HG02763 (cell line): ENCODE measurements at regions not wholly inside any gene's neighbourhood (a gene's known extent, or its start where the extent isn't known, plus 50 kb on each side); places are given as distances from the start of the nearest gene placed in this dataset.
"Not testable (repeated sequence)": the region's sequence is repeated elsewhere in the genome, so short reads cannot be mapped to it uniquely, and the experiment has no call there.

Source experiments
- ATAC-seq: cut with Tn5 transposase; IDR thresholded peaks from one replicate; pipeline ENCODE4 v1.9.1; 2021; ENCODE audit warnings: mild to moderate bottlenecking, moderate library complexity; ENCODE audit not compliant: unreplicated experiment

DNA sequence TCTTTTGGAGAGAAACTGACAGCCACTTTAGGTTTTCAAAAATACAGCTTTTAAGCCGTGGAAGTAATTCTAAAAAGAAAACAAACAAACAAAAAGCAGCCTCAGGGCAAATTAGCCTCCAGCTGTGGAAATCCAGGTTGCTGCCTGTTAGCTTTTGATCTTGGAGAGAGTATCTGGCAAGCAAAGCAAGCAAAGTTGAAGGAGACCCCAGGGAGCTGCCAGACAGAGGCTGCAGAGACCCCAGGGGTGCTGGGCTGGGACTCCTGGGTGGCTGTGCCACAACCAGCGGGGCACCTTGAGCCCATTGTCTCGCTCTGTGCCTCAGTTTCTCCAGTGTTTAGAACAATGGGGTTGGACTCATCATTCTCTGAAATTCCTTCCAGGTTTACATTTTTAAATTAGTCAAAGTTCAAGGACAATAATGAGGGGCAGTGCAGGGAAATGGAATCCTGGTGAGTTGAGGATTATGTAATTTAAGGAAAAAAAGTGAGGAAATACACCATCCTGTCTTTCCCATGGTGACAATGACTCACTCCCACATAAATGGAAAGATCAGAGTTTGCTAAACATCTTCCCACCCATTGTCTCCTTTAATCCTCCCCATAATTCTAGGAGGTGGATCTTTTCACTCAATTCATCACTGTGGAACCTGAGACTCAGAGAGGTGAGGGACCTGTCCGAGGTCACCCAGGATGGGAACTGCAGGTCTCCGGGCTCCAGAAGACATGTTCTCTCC is 480.5 kb downstream of the MATN1 start:
- ATAC-seq = no peak

GRCh38 chr1:30242168-30242567 is 481.2 kb downstream of the MATN1 start:
- ATAC-seq = no peak

DNA sequence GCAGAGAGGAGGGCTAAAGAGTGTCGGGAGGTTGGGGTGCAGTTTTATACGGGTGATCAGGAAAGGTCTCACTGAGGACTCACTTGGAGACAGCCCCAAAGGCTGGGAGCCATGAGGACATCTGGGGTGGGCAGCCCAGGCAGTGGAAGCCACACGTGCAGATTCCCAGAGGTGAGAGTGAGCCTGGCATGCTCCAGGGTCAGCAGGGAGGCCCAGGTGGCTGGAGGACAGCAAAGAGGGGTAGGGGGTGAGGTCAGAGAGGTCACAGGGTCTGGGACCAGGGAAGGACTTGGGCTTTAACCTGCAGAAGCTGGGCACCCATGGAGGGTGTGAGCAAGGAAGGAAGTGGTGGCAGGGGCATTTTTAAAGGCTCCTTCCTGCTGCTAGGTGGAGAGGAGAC is 481.7 kb downstream of the MATN1 start:
- ATAC-seq = no peak

- ATAC-seq = no peak
Measured at GRCh38 chr1:30234091-30234490, 489.3 kb downstream of the MATN1 start.

GRCh38 chr1:30232288-30232899 is 491.0 kb downstream of the MATN1 start:
- no peak for ATAC-seq

GRCh38 chr1:30229960-30230359 is 493.4 kb downstream of the MATN1 start:
- no peak for ATAC-seq

GRCh38 chr1:30229557-30229956 is 493.8 kb downstream of the MATN1 start:
- ATAC-seq = no peak

- ATAC-seq = no peak
Measured at GRCh38 chr1:30226648-30227047, 496.7 kb downstream of the MATN1 start.

DNA sequence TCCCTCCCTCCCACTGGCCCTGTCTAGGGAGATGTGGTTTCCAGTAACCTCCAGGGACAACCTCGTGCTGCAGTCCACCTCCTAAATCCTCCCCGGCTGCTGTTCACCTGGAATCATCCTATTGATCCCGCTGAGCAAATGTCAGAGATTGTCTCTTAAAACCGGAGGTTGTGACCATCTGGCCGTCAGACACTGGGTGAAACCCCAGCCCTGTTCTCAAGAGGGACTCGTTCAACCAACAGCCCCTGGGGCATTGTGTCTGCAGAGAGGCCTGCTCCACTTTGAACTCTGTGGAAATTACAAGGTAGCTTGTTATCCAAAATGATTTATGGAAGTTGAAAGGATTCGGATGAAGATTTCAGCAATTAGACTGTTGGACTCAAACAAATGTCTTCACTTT is 498.0 kb downstream of the MATN1 start:
- ATAC-seq = no peak

- ATAC-seq = no peak
Measured at GRCh38 chr1:30219675-30220074, 503.7 kb downstream of the MATN1 start.

GRCh38 chr1:30218438-30218837 is 504.9 kb downstream of the MATN1 start:
- no peak for ATAC-seq

DNA sequence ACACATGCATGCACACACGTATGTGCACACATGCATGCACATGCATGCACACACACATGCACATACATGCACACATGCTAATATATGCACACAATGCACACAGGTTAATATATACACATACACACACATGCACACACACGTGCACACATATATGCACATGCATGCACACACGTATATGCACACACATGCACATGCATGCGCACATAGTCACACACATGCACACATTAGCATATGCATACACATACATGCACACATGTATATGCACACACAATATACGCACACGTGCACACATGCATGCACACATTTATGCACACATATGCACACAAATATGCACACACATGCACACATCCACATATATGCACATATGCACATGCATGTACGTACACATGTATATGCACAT is 506.8 kb downstream of the MATN1 start:
- ATAC-seq = no peak

DNA sequence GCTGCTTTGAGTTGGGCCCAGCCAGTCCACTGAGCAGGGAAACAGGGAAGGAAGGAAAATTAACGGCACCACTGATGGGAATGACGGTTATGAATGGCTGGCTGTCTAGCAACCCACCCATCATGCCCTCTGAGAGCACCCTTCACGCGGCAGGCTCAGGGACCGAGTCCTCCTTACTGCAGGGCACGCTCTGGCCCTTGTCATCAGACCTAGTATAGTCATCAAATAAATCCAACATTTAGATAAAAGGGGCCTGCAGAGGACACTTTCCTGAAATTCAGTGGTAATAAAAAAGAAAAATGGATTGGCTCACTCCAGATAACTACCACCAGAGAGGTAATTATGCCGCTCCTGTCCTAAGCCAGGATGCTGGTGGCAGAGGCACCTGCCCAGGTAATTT is 509.4 kb downstream of the MATN1 start:
- no peak for ATAC-seq

DNA sequence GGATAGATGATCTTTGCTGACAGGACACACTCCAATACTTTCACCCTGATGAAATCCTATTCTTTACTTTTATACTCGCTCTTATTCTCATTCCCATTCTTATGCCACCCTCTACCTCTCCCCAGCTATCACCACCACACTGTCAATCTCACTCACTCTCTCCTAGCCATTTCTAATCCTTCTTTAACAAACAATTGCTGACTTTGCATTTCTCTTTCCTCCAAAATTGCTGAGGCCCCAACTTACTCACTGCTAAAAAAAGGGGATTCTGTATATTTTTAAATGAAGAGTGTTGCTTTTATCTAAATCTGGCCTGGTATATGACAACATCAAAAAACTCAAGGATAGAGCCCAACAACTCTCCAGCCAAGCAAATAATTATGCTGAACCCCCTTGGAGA is 515.4 kb downstream of the MATN1 start:
- ATAC-seq = not testable (repeated sequence)

DNA sequence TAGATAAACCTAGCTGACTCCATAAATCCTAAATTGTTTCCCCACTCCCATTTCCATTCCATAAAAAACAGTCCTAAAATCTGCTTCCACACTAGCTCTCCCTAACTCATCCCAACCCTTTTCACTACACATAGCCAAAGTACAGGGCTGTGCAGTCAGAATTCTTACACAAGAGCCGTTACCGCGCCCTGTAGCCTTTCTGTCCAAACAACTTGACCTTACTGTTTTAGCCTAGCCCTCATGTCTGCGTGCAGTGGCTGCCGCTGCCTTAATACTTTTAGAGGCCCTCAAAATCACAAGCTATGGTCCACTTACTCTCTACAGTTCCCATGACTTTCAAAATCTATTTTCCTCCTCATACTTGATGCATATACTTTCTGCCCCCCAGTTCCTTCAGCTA is 516.8 kb downstream of the MATN1 start:
- ATAC-seq = not testable (repeated sequence)

DNA sequence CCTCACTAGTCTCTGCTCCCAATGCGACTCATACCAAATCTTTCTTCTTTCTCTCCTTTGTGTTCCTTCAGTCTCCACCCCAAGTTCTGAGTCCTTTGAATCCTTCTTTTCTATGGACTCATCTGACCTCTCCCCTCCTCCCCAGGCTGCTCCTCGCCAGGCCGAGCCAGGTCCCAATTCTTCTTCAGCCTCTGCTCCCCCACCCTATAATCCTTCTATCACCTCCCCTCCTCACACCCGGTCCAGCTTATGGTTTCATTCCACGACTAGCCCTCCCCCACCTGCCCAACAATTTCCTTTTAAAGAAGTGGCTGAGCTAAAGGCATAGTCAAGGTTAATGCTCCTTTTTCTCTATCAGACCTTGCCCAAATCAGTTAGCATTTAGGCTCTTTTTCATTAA is 518.5 kb downstream of the MATN1 start:
- ATAC-seq = not testable (repeated sequence)

DNA sequence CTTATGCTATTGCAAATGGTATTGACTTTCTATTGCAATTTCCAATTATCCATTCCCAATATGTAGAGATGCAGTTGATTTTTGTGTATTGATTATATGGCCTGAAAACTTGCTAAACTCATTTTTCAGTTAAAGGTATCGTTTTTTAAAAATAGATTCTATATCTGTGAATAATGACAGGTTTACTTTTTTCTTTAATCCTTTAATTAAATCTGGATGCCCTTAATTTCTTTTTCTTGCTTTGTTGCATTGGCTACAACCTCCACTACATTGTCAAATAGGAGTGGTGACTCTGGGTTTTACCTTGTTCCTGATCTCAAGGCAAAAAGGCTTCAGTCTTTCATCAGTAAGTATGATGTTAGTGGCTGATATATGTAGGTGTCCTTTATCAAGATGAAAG is 522.4 kb downstream of the MATN1 start:
- no peak for ATAC-seq

GRCh38 chr1:30200161-30200560 is 523.2 kb downstream of the MATN1 start:
- ATAC-seq = no peak

- ATAC-seq = no peak
Measured at GRCh38 chr1:30199563-30199962, 523.8 kb downstream of the MATN1 start.

GRCh38 chr1:30198795-30199403 is 524.5 kb downstream of the MATN1 start:
- ATAC-seq = no peak

GRCh38 chr1:30198451-30198760 is 525.0 kb downstream of the MATN1 start:
- ATAC-seq = no peak

DNA sequence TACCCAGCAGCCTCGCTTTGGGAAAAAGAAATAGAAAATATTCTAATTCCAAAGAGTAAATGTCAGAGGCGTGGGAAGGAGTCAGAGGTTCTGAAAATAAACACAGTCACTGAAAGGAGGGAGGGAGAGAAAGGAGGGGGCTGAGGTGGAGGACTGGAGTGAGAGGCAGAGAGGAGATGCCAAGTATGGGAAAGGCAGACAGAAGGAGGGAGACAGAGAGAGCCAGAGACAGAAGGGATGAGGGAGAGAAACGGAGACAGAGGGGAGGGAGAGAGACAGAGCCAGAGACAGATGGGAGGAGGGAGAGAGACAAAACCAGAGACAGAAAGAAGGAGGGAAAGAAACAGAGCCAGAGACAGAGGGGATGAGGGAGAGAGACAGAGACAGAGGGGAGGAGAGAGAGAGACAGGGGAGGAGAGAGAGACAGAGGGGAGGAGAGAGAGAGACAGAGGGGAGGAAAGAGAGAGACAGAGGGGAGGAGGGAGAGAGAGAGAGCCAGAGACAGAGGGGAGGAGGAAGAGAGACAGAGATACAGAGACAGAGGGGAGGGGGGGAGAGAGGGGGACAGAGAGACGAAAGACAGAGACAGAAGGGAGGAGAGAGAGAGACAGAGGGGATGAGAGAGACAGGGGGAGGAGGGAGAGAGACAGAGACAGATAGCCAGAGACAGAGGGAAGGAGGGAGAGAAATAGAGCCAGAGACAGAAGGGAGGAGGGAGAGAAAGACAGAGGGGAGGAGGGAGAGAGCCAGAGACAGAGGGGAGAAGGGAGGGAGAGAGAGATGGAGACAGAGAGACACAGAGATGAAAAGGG is 525.5 kb downstream of the MATN1 start:
- ATAC-seq = no peak
